H1 (cell line): ENCODE measurements at regions not wholly inside any gene's neighbourhood (a gene's known extent, or its start where the extent isn't known, plus 50 kb on each side); places are given as distances from the start of the nearest gene placed in this dataset.

Experiments
- CTCF ChIA-PET: fragments of 300-600 bp; sonication (Branson Sonifier 250); formaldehyde crosslinking; loops from one replicate; lab custom pipeline; 2021; ENCODE audit not compliant: partially characterized antibody; lab: Charles Lee
- POLR2A ChIA-PET: fragments of 300-600 bp; sonication (Branson Sonifier 250); formaldehyde crosslinking; loops from one replicate; lab custom pipeline; 2021; ENCODE audit warnings: inconsistent platforms; ENCODE audit not compliant: partially characterized antibody; lab: Charles Lee
- DNase-seq, 2 experiments: peaks; one replicate each; pipeline versions ENCODE4 v3.0.0 to v3.0.0-alpha.2; 2010 to 2022; ENCODE audit warnings: low spot score in 2 of 2, low read depth in 1 of 2, mixed read lengths in 1 of 2
- FAIRE-seq: peaks from 2 replicates; lab custom pipeline; 2011; peaks lifted over from hg19 to GRCh38; lab: Jason Lieb, UNC
- H2AFZ ChIP-seq: 2 replicates; pipeline ENCODE4 v1.8.1; 2012; ENCODE audit warnings: low read length, inconsistent platforms
- H2AK5ac ChIP-seq: 2 replicates; pipeline ENCODE4 v1.6.1; 2013; ENCODE audit warnings: low read depth, low read length
- H2BK120ac ChIP-seq: replicated peaks from 2 replicates; pipeline ENCODE3; 2013; ENCODE audit warnings: low read depth, low read length, inconsistent platforms
- H2BK12ac ChIP-seq: 2 replicates; pipeline ENCODE4 v1.6.1; 2013; ENCODE audit warnings: low read depth, low read length
- H2BK15ac ChIP-seq: 2 replicates; pipeline ENCODE4 v1.6.1; 2013; ENCODE audit warnings: low read length
- H2BK20ac ChIP-seq: 2 replicates; pipeline ENCODE4 v1.6.1; 2013; ENCODE audit warnings: low read length
- H2BK5ac ChIP-seq: 2 replicates; pipeline ENCODE4 v1.6.1; 2013; ENCODE audit warnings: low read depth, low read length
- H3K14ac ChIP-seq: 2 replicates; pipeline ENCODE4 v1.6.1; 2013; ENCODE audit warnings: inconsistent platforms; ENCODE audit not compliant: insufficient read length
- H3K18ac ChIP-seq: 2 replicates; pipeline ENCODE4 v1.6.1; 2013; ENCODE audit warnings: low read length; ENCODE audit errors: extremely low read depth
- H3K23ac ChIP-seq: 2 replicates; pipeline ENCODE4 v1.6.1; 2013; ENCODE audit warnings: inconsistent platforms; ENCODE audit not compliant: insufficient read length
- H3K23me2 ChIP-seq: 2 replicates; pipeline ENCODE4 v1.6.1; 2013; ENCODE audit warnings: low read depth, low read length
- H3K27ac ChIP-seq: 2 replicates; pipeline ENCODE4 v1.6.1; 2011; ENCODE audit warnings: low read depth, low read length, inconsistent platforms
- H3K27me3 ChIP-seq, 4 experiments: replicated peaks in 1 of 4; 1 replicate in 1 of 4; 2 replicates in 3 of 4; pipeline versions ENCODE4 v1.6.1 to v1.8.1; 2011 to 2013; ENCODE audit warnings: low read length in 3 of 4, mild to moderate bottlenecking in 3 of 4, inconsistent platforms in 2 of 4, mixed read lengths in 2 of 4, moderate library complexity in 1 of 4; ENCODE audit not compliant: control insufficient read depth in 3 of 4, insufficient read depth in 3 of 4; ENCODE audit errors: extremely low read depth in 1 of 4
- H3K36me3 ChIP-seq, 4 experiments: 2 replicates each; pipeline versions ENCODE4 v1.6.1 to v1.8.1; 2011 to 2013; ENCODE audit warnings: mild to moderate bottlenecking in 4 of 4, low read length in 3 of 4, moderate library complexity in 2 of 4, control low read depth in 1 of 4, inconsistent platforms in 1 of 4; ENCODE audit not compliant: insufficient read depth in 4 of 4, control insufficient read depth in 2 of 4
- H3K4ac ChIP-seq: replicated peaks from 2 replicates; pipeline ENCODE3; 2013; ENCODE audit warnings: low read length, low read depth, mixed read lengths, inconsistent platforms; ENCODE audit not compliant: insufficient read length
- H3K4me1 ChIP-seq, 4 experiments: replicated peaks in 1 of 4; 1 replicate in 1 of 4; 2 replicates in 3 of 4; pipeline versions ENCODE4 v1.6.1 to v1.8.1; 2011 to 2013; ENCODE audit warnings: low read length in 3 of 4, inconsistent platforms in 2 of 4, mixed read lengths in 1 of 4; ENCODE audit not compliant: insufficient read depth in 4 of 4, control insufficient read depth in 3 of 4
- H3K4me2 ChIP-seq, 2 experiments: 2 replicates each; pipeline versions ENCODE4 v1.6.1 to v1.8.1; 2011 to 2013; ENCODE audit warnings: low read depth in 2 of 2, low read length in 2 of 2, control low read depth in 1 of 2, inconsistent platforms in 1 of 2, mild to moderate bottlenecking in 1 of 2; ENCODE audit not compliant: insufficient read depth in 1 of 2
- H3K4me3 ChIP-seq, 4 experiments: fragments of 200-600, 300-600 bp in 1 of 4; sonication (generic), shearing (Covaris generic), sonication (Bioruptor Twin) in 1 of 4; 2 replicates each; pipeline versions ENCODE4 v1.5.1 to v1.8.1; 2011 to 2016; ENCODE audit warnings: low read length in 4 of 4, low read depth in 3 of 4, control low read depth in 2 of 4, inconsistent platforms in 2 of 4, mild to moderate bottlenecking in 2 of 4, mixed read lengths in 1 of 4, moderate library complexity in 1 of 4; ENCODE audit not compliant: insufficient read depth in 2 of 4; ENCODE audit errors: extremely low read depth in 1 of 4
- H3K56ac ChIP-seq: replicated peaks from 2 replicates; pipeline ENCODE3; 2013; ENCODE audit warnings: low read depth, mild to moderate bottlenecking, mixed read lengths, low read length, inconsistent platforms; ENCODE audit not compliant: insufficient read length
- H3K79me1 ChIP-seq: 2 replicates; pipeline ENCODE4 v1.6.1; 2013; ENCODE audit warnings: low read depth, low read length, control low read depth
- H3K79me2 ChIP-seq, 2 experiments: 2 replicates each; pipeline versions ENCODE4 v1.6.1 to v1.8.1; 2012 to 2013; ENCODE audit warnings: low read length in 2 of 2, mild to moderate bottlenecking in 2 of 2, inconsistent platforms in 1 of 2; ENCODE audit not compliant: insufficient read depth in 2 of 2, control insufficient read depth in 1 of 2
- H3K9ac ChIP-seq, 4 experiments: replicated peaks in 1 of 4; 1 replicate in 1 of 4; 2 replicates in 3 of 4; pipeline versions ENCODE4 v1.6.1 to v1.8.1; 2011 to 2013; ENCODE audit warnings: low read depth in 3 of 4, low read length in 3 of 4, control low read depth in 2 of 4, mild to moderate bottlenecking in 2 of 4, moderate library complexity in 2 of 4, inconsistent platforms in 1 of 4; ENCODE audit errors: extremely low read depth in 1 of 4
- H3K9me3 ChIP-seq, 2 experiments: 2 replicates each; pipeline versions ENCODE4 v1.6.1 to v1.8.1; 2012 to 2013; ENCODE audit warnings: mild to moderate bottlenecking in 2 of 2, moderate library complexity in 2 of 2, control low read depth in 1 of 2, inconsistent platforms in 1 of 2, low read depth in 1 of 2, low read length in 1 of 2, mixed read lengths in 1 of 2; ENCODE audit not compliant: insufficient read depth in 2 of 2
- H4K20me1 ChIP-seq, 2 experiments: replicated peaks in 1 of 2; 2 replicates each; pipeline versions ENCODE3 to v1.8.1; 2011 to 2013; ENCODE audit warnings: inconsistent platforms in 2 of 2, low read length in 2 of 2, mild to moderate bottlenecking in 1 of 2; ENCODE audit not compliant: insufficient read depth in 2 of 2, control insufficient read depth in 1 of 2
- H4K5ac ChIP-seq: 2 replicates; pipeline ENCODE4 v1.6.1; 2013; ENCODE audit warnings: low read length, low read depth, mixed read lengths, inconsistent platforms; ENCODE audit not compliant: insufficient read length
- H4K8ac ChIP-seq: 2 replicates; pipeline ENCODE4 v1.8.0; 2013; ENCODE audit warnings: mild to moderate bottlenecking, moderate library complexity, low read length, inconsistent platforms; ENCODE audit not compliant: insufficient read depth; ENCODE audit errors: extremely low read depth
- H4K91ac ChIP-seq: replicated peaks from 2 replicates; pipeline ENCODE3; 2013; ENCODE audit warnings: low read length, mixed read lengths, inconsistent platforms; ENCODE audit not compliant: insufficient read length
- ATF2 ChIP-seq: IDR thresholded peaks from 2 replicates; pipeline ENCODE4 v1.6.1; 2012; ENCODE audit warnings: low read length, inconsistent platforms
- ATF3 ChIP-seq: IDR thresholded peaks from 2 replicates; pipeline ENCODE4 v1.6.1; 2011; ENCODE audit warnings: low read depth, mild to moderate bottlenecking, low read length; ENCODE audit not compliant: insufficient read depth
- BCL11A ChIP-seq, 2 experiments: IDR thresholded peaks; one replicate each; pipeline ENCODE4 v1.6.1; 2011; ENCODE audit warnings: low read depth in 2 of 2, low read length in 2 of 2, mild to moderate bottlenecking in 2 of 2
- EGR1 ChIP-seq: IDR thresholded peaks from 2 replicates; pipeline ENCODE4 v1.6.1; 2011; ENCODE audit warnings: low read depth, low read length, borderline replicate concordance
- EP300 ChIP-seq, 2 experiments: IDR thresholded peaks; 1 replicate in 1 of 2; 2 replicates in 1 of 2; pipeline ENCODE4 v1.6.1; 2011 to 2012; ENCODE audit warnings: low read depth in 2 of 2, low read length in 2 of 2, mild to moderate bottlenecking in 2 of 2, borderline replicate concordance in 1 of 2, inconsistent platforms in 1 of 2, moderate library complexity in 1 of 2
- KDM4A ChIP-seq: IDR thresholded peaks from one replicate; pipeline ENCODE4 v1.7.1; 2012; ENCODE audit warnings: low read depth, mild to moderate bottlenecking, moderate library complexity, low read length, inconsistent platforms; ENCODE audit not compliant: severe bottlenecking
- SAP30 ChIP-seq: fragments of 300-600 bp; sonication (generic); IDR thresholded peaks from 2 replicates; pipeline ENCODE4 v1.7.1; 2012; ENCODE audit warnings: low read length, moderate library complexity, mild to moderate bottlenecking, inconsistent platforms; ENCODE audit not compliant: insufficient read depth, insufficient replicate concordance
- SP2 ChIP-seq: IDR thresholded peaks from 2 replicates; pipeline ENCODE4 v1.6.1; 2012; ENCODE audit warnings: mild to moderate bottlenecking, low read length, inconsistent platforms
- TAF1 ChIP-seq: IDR thresholded peaks from 2 replicates; pipeline ENCODE4 v1.6.1; 2011; ENCODE audit warnings: mild to moderate bottlenecking, low read depth, low read length
- TBP ChIP-seq: IDR thresholded peaks from 2 replicates; pipeline ENCODE4 v1.6.1; 2011; ENCODE audit warnings: low read depth, low read length, improper control_type of control experiment
- ZNF274 ChIP-seq: IDR thresholded peaks from 2 replicates; pipeline ENCODE4 v1.7.0; 2012; ENCODE audit warnings: low read length, borderline replicate concordance; ENCODE audit errors: extremely low read depth
- WGBS, 2 experiments: shearing (Covaris generic) in 1 of 2; methylation state at CpG; one replicate each; pipeline versions ENCODE4 v1.1.6 to v1.1.7; 2013 to 2015; ENCODE audit warnings: low lambda C conversion rate in 2 of 2, mixed read lengths in 2 of 2, inconsistent platforms in 1 of 2, low coverage in 1 of 2, missing lambda C conversion rate in 1 of 2; ENCODE audit not compliant: insufficient replicate concordance in 2 of 2, insufficient coverage in 1 of 2, insufficient read length in 1 of 2; ENCODE audit errors: extremely low coverage in 1 of 2, missing lambda C conversion rate in 1 of 2; 5-methylcytosine and 5-hydroxymethylcytosine counted together

DNA sequence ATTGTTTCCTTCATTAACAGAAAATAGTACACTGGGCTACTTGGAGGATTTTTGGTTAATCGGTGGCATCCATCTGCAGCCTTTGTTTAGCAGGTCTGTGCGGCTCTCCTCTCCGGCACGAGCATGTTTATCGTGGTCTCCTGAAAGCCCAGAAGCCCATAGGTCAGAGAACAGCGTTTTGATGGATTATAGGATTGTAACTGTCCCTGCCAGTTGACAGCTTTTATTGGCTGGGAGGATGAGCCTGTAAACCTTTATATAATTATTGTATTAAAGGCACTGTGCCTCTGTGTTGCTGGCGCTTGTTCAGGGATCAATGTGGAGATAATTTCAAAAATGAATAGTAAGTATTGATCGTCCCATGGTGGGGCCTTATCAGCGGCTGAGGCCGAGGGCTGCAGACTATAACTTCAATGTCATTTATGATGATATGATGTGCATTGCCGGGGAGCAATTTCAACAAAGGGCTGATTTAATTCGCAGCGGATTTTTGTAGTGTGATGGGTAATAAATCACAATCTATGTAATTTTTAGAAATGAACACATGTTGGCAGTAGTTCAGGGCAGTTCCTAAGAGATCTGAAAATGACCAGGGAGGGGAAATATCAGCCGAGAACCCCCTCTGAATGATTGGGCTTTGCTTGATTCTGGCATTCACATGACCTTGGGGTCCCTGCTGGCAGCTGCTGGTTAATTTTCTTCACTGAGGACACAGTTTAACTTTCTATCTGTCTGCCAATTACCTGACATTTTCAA lies 736.1 kb downstream of the GALR1 start:
- H3K27ac ChIP-seq = no peak overlapping the region
- H3K27me3 ChIP-seq = no peaks in the 10 kb centered on the region
- H3K4me3 ChIP-seq = no peak overlapping the region
- no peak overlapping the region for H2BK12ac ChIP-seq
- 91% methylated on average over 14 of the region's 14 CpGs; no CpG with 5 or more reads in 1 of the 2 experiments for WGBS, 2 experiments
- DNase-seq = no peak
- H3K4ac ChIP-seq = no peak overlapping the region
- H3K36me3 ChIP-seq = no peaks in the 10 kb centered on the region
- H3K56ac ChIP-seq = no peak overlapping the region
- no peak for FAIRE-seq
- H2AFZ ChIP-seq = no peak overlapping the region
- H2BK20ac ChIP-seq = no peak overlapping the region
- no peak overlapping the region for H3K4me2 ChIP-seq
- no peak overlapping the region for H4K8ac ChIP-seq
- peaks cover 0 to 3% (median 0%) of the 10 kb centered on the region in 4 experiments; a peak in 2 of 7 replicates for H3K4me1 ChIP-seq
- no peaks in the 10 kb centered on the region for H3K23me2 ChIP-seq
- no peak overlapping the region for H2BK120ac ChIP-seq
- H3K9ac ChIP-seq = no peak overlapping the region
- POLR2A ChIA-PET = no interaction called here
- no peaks in the 10 kb centered on the region for H3K9me3 ChIP-seq
- no peak overlapping the region for H2BK5ac ChIP-seq
- no peak overlapping the region for H4K5ac ChIP-seq
- H4K20me1 ChIP-seq = no peaks in the 10 kb centered on the region
- no peak overlapping the region for H3K23ac ChIP-seq
- no peak overlapping the region for H3K18ac ChIP-seq
- no peak overlapping the region for H3K14ac ChIP-seq
- H2BK15ac ChIP-seq = no peak overlapping the region
- no peak overlapping the region for H2AK5ac ChIP-seq
- H3K79me1 ChIP-seq = no peaks in the 10 kb centered on the region
- H3K79me2 ChIP-seq = no peaks in the 10 kb centered on the region
- no peak overlapping the region for H4K91ac ChIP-seq
- CTCF ChIA-PET = no interaction called here
- no peak for TF ChIP-seq ZNF274
- TF ChIP-seq KDM4A = no peak
- no peak for TF ChIP-seq BCL11A (IDR thresholded peaks at IDR 0.05; ENCODE audit: low read depth in 2 of 2, low read length in 2 of 2)
- no peak for TF ChIP-seq EP300 (IDR thresholded peaks at IDR 0.05; ENCODE audit: borderline replicate concordance in 1 of 2, low read depth in 2 of 2, low read length in 2 of 2)
- TF ChIP-seq EGR1 = no peak
- TF ChIP-seq SP2 = no peak
- no peak for TF ChIP-seq ATF2
- no peak for TF ChIP-seq TBP
- no peak for TF ChIP-seq SAP30
- no peak for TF ChIP-seq TAF1
- no peak for TF ChIP-seq ATF3
